ENCODE measurements at regions not wholly inside any gene's neighbourhood (a gene's known extent, or its start where the extent isn't known, plus 50 kb on each side); places are given as distances from the start of the nearest gene placed in this dataset.

DNA sequence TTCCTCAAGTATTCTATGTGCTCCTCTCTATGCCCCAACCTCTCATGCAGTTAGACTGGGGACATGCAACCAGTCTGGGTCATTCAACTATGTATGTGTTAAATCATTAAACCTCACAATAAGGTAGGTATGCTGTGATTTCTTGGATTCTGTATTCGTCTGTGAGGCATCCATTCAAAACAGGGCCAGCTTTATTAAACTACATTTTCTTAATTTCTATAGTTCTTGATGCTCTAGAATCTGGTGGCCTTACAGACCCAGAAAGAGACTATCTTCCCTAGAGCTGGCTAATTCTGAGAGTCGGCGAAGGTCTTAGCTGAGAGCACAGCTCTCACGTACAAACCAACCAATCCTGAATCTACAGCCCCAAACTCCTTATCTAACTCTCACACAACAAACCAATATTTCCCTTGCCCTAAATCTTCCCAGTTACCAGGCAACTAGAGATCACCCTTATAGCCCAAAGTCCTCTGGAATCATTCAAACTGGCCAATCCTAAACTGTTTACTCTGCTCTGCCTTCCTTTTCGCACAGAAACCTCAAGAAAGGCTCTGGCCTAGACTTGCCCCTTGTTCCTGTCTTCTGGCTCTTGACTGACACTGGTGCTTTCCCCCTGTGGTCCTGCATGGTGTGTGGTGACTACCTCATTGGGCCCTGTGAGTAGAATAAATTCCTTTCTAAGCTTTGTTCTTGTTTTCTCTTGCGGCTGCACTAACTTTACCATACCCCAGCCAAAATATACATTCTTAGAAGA lies 203.5 kb upstream of the TET2 start:
- DNase-seq (ENCODE audit: low read depth, low spot score) = peak; percentile 14

DNA sequence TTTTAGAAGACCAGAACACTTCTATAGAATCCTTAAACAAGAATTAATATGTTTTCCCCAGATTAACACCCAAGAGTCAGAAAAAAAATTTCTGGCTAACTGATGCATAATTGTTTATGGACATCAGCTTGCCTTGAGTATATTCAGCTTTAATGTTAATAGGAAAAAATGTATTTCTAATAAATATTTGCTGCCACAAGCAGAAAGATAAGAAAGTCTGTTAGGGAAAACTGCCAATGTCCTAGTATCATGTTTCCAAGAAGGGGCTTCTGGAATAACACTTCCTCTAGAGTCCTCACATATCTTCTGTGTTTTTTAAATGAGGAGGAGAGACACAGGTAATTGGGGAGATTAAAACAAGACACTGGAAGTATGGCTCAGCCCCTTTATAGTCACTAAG lies 202.1 kb upstream of the TET2 start:
- no peak for DNase-seq (ENCODE audit: low read depth, low spot score)

DNA sequence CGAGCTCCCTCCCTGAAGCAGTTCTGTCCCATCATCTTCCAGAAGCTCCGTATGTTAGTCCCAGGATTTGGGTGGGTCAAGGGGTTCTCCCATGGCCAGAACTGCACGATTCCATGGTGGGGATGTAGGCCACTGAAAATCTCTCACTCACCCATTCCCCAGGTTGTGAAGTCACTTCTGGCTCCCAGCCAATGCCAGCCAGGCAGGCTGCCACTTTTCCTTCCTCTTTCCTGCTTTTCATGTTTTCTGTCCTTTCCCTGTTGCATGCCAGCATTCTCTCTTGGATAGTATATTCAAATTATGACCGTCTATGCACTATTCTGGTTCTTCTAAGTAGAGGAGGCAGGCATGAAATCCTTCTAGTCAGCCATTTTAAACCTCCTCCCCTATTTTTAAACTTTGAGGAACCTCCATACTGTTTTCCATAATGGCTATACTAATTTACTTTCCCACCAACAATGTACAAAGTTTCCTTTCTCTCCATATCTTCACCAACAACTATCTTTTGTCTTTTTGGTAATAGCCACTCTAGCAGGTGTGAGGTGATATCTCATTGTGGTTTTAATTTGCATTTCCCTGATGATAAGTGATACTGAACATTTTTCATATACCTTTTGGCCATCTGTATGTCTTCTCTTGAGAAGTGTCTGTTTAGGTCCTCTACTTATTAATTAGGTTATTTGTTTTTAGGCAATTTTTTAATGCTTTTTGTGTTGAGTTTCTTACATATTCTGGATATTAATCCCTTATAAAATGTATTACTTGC lies 182.1 kb upstream of the TET2 start:
- no peak for DNase-seq (ENCODE audit: low read depth, low spot score)

- no peak for DNase-seq (ENCODE audit: low read depth, low spot score)
Observed at GRCh38 chr4:104966349-104967033, 180.2 kb upstream of the TET2 start.

DNA sequence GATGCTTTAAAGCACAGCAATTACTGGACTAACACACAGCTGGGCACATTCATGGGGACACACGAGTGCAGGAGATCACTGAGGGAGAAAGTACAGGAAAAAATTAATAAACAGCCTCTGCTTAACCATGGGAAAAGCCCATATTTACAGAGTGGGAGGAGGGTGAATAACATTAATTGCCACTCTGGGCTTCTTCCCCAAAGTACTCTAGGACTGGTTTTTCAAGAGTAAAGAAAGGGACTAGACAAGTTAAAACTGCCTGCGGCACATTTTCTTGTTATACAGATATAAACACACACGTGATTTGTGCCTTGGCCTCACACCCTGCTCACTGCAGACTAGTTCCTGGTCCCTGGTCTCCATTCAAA lies 179.7 kb upstream of the TET2 start:
- DNase-seq (ENCODE audit: low read depth, low spot score) = no peak

DNA sequence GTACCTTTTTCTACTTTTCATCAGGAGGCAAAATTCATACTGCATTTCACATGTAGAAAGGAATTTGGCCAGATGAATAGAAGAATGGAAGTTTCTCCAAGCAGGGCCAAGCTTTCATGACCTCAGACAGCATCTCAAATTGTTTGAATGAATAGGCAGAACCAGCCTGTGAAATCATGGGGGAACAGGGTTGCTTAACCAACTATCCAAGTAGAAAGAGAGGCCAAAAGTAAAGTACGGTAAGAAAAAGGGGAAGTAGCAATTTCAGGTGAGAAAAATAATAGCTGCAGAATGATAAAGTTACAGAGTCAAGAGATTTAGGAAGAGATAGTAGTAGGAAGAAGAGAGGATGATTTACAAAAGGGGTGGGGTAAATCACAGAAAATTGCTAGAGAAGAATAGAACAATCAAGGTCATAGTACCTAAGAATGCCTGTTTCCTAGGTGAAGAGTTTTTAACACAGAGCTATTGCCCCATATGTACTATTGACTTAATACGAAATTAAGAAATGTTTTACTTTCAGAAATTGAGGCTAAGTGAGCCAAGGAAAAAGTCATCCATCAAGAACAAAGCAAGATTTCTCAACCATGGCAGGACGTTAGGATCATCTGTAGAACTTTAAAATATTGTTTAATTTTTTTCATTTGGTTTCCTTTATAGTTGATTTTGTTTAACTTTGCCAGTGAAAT lies 177.1 kb upstream of the TET2 start:
- DNase-seq (ENCODE audit: low read depth, low spot score) = no peak

DNA sequence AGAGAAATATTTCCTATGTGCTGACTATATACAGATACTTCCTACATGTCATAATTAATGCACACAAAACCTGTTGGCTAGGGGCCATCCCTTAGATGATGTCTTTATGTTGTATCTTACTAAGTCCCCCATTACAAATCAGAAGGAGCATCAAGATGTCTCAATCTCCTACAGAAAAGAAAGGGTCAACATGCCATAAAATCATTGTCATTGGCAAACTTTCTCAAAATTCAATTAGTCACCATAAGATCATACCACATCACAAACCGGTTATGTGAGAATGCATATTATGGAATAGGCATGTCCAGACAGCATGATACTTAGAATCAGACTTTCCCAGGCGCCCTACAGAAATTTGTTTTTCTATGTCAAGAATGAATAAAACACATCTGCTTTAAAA lies 175.2 kb upstream of the TET2 start:
- DNase-seq (ENCODE audit: low read depth, low spot score) = no peak

DNA sequence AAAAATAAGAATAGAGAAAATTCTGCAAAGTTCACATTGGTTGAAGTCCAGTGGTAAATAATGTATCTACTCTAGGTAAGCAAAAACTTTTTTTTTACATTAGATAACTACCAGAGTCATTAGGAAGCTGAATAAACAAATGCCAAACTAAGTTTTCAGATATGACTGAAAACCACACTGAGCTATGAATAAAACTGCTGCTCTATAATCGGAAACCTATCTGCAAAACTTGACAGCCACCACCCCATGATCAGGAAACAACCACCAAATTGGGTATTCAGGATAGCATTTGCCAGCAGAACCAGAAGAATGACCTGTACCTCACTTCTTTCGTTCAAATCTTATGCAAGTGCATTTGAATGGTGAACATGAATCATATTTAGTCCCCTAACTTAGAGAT lies 173.0 kb upstream of the TET2 start:
- DNase-seq (ENCODE audit: low read depth, low spot score) = no peak

GRCh38 chr4:104975617-104976016 lies 171.1 kb upstream of the TET2 start:
- no peak for DNase-seq (ENCODE audit: low read depth, low spot score)

DNA sequence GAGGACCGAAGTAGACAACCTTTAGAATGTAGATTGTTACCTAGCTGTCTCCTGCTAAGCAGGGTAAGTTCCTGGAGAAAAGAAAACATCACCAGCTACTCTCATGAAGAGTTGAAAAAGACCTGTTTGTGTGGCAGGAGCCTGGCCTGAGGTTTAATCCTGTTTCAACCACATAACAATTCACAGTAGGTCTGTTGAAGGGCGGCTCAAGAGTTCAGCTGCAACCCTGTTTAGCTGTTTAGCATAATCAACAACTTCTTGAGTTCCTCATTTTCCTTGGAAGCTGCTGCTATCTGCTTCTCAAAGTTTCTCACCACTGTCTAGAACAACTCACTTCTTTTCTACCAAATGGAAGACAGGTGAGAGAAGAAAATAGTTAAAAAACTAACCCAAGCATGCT lies 170.4 kb upstream of the TET2 start:
- no peak for DNase-seq (ENCODE audit: low read depth, low spot score)

- DNase-seq (ENCODE audit: low read depth, low spot score) = no peak
Observed at GRCh38 chr4:104979083-104979760, 167.5 kb upstream of the TET2 start.

DNA sequence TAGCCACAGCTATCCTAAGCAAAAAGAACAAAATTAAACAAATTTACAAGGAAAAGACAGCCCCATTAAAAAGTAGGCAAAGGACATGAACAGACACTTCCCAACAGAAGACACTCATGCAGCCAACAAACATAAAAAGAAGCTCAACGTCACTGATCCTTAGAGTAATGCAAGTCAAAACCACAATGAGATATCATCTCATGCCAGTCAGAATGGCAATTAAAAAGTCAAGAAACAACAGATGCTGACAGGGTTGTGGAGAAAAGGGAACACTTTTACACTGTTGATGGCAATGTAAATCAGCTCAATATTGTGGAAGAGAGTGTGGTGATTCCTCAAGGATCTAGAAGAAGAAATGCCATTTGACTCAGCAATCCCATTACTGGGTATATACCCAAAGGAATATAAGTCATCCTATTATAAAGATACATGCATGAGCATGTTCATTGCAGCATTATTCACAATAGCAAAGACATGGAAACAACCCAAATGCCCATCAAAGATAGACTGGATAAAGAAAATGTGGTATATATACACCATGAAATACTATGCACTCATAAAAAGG lies 163.0 kb upstream of the TET2 start:
- DNase-seq (ENCODE audit: low read depth, low spot score) = no peak

DNA sequence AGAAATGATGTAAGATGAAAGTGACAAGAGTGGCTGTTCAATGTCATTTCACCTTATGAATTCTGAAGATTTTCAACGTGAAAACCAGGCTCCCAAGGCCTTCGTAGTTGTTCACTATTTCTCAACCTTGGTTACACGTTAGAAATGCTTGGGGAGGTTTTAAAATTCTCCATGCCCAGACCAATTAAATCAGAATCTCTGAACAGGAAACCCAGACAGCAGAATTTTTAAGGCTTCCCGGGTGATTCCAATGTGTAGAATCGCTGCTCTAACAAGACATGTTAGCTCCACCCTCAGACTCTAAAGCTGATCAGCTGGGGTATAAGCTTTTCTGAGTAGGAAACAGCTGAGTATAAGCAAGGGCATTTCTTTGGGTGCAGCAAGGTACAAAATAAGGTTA lies 160.4 kb upstream of the TET2 start:
- no peak for DNase-seq (ENCODE audit: low read depth, low spot score)

GRCh38 chr4:104989371-104989770 lies 157.3 kb upstream of the TET2 start:
- no peak for DNase-seq (ENCODE audit: low read depth, low spot score)

DNA sequence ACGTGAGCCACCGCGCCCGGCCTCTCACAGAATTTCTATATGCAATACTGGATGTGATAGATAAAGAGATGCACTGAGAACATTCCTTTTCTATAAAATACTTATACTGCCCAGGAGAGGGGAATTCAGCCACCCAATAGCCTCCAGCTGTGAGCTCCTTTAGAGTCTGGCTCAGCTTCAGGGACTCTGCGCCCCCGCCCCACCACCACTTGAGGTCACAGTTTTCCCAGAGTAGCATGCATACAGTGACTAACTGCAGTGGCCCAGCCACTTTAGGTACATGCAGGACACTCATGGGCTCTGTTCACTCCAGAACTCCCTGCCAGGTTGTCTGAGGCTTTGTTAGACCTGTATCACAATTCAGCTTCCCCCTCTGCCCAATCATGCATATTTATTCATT lies 144.4 kb upstream of the TET2 start:
- no peak for DNase-seq (ENCODE audit: low read depth, low spot score)

DNA sequence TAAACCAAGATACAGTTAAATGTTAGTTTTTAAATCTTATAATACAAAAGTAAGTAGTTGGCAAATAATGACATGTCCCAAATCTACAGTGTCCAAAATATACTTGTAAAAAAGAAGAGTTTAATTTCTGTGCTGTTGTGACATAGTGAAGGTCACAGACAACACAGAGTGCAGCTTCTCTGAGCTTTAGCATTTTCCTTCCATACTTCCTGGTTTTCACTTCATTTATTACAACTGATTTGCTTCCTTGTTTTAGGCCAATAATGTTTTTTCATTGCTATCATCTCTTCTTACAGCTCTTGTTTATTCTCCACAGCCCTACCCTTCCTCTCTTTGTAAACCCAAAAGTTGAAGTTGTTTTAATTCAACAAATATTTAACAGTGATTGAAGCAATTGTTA lies 132.4 kb upstream of the TET2 start:
- no peak for DNase-seq (ENCODE audit: low read depth, low spot score)

- no peak for DNase-seq (ENCODE audit: low read depth, low spot score)
Observed at GRCh38 chr4:105014635-105015034, 132.0 kb upstream of the TET2 start.

DNA sequence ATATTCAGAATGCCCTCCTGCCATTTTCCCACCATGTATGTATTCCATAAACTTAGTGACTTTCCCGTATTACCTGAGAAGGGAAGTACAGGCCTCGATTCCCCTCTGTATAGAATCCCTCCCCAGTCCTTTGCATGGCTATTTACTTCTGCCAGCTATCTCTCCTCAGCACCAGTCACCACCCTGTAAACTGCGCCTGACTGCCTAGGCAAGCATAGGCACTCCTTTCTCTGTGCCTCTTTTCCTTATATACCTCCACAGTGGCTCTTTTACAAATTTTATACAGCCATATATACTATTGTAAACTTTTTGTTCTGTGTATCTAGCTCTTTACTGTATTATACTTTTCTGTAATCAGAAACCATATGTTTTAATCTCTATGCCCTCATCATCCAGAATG lies 130.9 kb upstream of the TET2 start:
- DNase-seq (ENCODE audit: low read depth, low spot score) = no peak

- DNase-seq (ENCODE audit: low read depth, low spot score) = no peak
Observed at GRCh38 chr4:105022811-105023667, 123.6 kb upstream of the TET2 start.

- DNase-seq (ENCODE audit: low read depth, low spot score) = no peak
Observed at GRCh38 chr4:105023668-105024055, 123.0 kb upstream of the TET2 start.
